Astrocyte of the cerebellum (primary cell): ENCODE measurements at regions not wholly inside any gene's neighbourhood (a gene's known extent, or its start where the extent isn't known, plus 50 kb on each side); places are given as distances from the start of the nearest gene placed in this dataset.

Experiments used
- DNase-seq: peaks from one replicate; pipeline ENCODE4 v3.0.0-alpha.2; 2011; ENCODE audit warnings: low read depth
- H3K4me3 ChIP-seq: 2 replicates; pipeline ENCODE4 v1.5.1; 2011; ENCODE audit warnings: mild to moderate bottlenecking, low read depth, low read length, moderate library complexity
- CTCF ChIP-seq: IDR thresholded peaks from 2 replicates; pipeline ENCODE4 v1.5.1; 2012; ENCODE audit warnings: low read length, low read depth, moderate library complexity, mild to moderate bottlenecking; ENCODE audit errors: missing control alignments
- in situ Hi-C: cut with HindIII; loops from 2 replicates; pipeline ENCODE4 v1.10.0; 2017; ENCODE audit warnings: low sequenced_read_pairs

GRCh38 chr3:144364737-144365136 lies 393.1 kb downstream of the DIPK2A start:
- in situ Hi-C loops, result no loop called here
- no peak for TF ChIP-seq CTCF
- no peak overlapping the region for H3K4me3 ChIP-seq
- no peak for DNase-seq

- in situ Hi-C loops, result no loop called here
- no peak for DNase-seq
- no peak for TF ChIP-seq CTCF
- H3K4me3 ChIP-seq, result no peak overlapping the region
These were observed 397.7 kb downstream of the DIPK2A start for GRCh38 chr3:144369129-144369879.

GRCh38 chr3:144375088-144375487 lies 403.5 kb downstream of the DIPK2A start:
- TF ChIP-seq CTCF, result no peak
- H3K4me3 ChIP-seq, result no peak overlapping the region
- in situ Hi-C loops, result no loop called here
- no peak for DNase-seq

- no peak for DNase-seq
- in situ Hi-C loops, result no loop called here
- TF ChIP-seq CTCF, result no peak
- H3K4me3 ChIP-seq, result no peak overlapping the region
These were observed 409.2 kb downstream of the DIPK2A start for GRCh38 chr3:144380849-144381248.

GRCh38 chr3:144381607-144382006 lies 410.0 kb downstream of the DIPK2A start:
- no peak overlapping the region for H3K4me3 ChIP-seq
- no peak for DNase-seq
- no peak for TF ChIP-seq CTCF
- in situ Hi-C loops, result no loop called here

- no peak overlapping the region for H3K4me3 ChIP-seq
- no peak for DNase-seq
- no peak for TF ChIP-seq CTCF
- in situ Hi-C loops, result no loop called here
These were observed 412.8 kb downstream of the DIPK2A start for GRCh38 chr3:144384241-144384979.
